Inferior parietal cortex (tissue), 1 donor: ENCODE measurements at regions not wholly inside any gene's neighbourhood (a gene's known extent, or its start where the extent isn't known, plus 50 kb on each side); places are given as distances from the start of the nearest gene placed in this dataset.
"Not testable (repeated sequence)": the region's sequence is repeated elsewhere in the genome, so short reads cannot be mapped to it uniquely, and the experiment has no call there.

ENCODE experiments used
- DNase-seq: peaks from one replicate; pipeline ENCODE4 v3.0.0-alpha.2; 2016; ENCODE audit errors: extremely low spot score

DNA sequence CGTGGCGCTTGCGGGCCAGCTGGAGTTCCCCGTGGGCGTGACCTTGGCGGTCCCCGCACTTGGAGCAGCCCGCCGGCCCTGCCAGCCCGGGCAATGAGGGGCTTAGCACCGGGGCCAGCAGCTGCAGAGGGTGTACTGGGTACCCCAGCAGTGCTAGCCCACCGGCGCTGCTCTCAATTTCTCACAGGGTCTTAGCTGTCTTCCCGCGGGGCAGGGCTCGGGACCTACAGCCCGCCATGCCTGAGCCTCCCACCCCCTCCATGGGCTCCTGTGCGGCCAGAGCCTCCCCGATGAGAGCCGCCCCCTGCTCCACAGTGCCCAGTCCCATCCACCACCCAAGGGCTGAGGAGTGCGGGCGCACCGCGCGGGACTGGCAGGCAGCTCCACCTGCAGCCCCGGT is 94.0 kb upstream of the NIPBL start:
- DNase-seq, result not testable (repeated sequence)

DNA sequence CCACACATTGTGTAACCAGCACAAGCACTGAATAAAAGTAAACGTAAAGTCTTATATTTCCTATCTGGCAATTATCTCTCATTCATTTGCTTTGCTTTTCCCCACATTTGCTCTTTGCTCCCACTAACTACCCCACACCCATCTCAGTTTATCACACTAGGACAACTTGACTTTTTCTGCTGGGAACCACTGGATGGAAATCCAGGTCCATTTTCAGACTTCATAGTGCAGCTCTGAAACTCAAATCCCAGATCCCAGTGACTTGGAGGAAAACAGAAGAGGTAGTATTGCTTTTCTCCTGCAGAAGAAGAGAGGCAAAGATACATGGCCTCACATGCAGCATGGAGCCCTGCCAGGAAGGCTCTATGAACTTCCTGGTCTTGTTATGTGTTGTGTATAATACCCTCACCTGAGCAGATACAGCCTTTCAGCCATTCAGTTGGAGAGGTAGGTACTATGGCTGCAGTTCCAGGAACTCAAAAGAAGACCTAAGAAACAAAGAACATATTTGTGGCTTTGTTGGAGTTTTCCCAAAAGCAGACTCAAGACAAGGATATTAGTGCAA is 90.0 kb upstream of the NIPBL start:
- DNase-seq, result no peak

GRCh38 chr5:36787365-36788093 is 89.0 kb upstream of the NIPBL start:
- DNase-seq, result no peak

DNA sequence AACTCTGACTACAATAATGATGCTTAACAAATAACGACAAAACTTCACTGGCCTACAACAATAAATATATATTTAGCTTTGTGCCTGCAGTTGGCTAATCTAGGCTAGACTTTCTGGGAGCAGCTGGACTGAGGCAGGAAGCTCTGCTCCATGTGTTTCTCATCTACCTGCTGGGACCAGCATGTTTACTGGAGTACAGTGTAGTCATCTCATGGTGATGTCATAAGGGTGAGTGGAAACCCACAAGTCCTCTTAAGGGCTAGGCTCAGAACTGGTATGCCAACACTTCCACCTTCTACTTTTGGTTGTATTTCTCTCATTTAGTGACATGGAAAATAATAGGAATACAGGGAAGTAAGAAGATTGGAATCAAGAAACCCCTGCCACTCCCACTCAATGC is 85.7 kb upstream of the NIPBL start:
- no peak for DNase-seq

DNA sequence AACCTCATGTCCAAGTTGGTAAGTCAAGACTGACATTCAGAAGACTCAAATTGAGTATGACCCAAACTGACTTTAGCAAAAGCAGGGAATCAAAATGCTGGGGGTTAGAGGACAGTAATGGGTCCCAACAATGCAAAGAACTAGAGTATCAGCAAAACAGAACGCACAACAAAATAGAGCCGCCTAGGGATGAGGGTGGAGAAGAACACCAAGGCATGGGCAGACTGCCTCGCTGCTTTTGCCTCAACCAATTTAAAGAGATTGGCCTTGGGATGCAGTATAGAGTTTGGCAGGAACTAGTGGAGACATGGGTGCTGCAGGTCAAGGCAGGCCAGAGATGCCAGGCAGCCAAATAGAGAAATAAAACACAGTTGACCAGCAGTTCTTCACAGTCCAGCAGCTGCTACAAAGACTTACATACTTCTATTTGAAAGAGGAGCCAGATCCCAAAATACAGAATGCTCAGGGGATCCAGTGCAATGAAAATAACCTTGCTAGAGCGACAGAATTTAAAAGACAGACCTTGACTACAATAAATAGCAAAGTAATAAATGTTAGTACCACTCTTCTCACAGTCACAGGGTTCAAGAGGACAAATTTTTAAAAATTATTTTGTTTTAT is 83.9 kb upstream of the NIPBL start:
- no peak for DNase-seq

- DNase-seq, result no peak
Observed at GRCh38 chr5:36795366-36795765, 81.2 kb upstream of the NIPBL start.

DNA sequence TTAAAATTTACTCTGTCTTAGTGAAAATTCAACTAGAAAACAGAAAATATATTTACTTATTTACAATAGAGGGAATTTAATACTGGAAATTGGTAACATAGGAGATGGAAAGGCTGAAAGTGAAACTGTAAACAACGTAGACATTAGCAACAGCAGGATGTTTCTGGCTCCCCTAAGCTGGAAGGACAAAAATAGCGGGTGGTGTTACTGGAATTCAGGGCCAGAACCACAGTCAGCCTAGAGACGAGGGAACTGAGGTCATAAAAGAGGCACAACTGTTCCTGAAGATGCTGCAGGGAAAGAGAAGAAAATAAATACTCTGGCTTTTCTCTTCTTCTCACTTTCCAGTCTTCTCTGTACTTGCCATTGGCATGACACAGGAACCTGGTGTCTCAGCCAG is 80.4 kb upstream of the NIPBL start:
- no peak for DNase-seq

DNA sequence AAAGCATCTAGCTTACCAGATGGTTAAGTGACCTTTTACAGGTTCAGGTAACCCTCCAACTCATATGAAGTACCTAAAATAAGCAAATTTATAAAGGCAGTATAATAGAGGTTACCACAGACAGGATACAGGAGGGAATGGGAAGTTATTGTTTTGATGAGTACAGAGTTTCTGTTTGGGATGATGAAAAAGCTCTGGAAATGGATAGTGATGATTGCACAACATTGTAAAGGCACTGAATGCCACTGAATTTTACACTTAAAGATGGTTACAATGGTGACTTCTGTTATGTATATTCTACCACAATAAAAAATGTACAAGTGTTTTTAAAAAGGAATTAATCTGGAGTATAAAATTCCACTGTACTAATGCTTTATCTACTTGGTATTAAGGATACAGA is 75.0 kb upstream of the NIPBL start:
- DNase-seq, result no peak

- no peak for DNase-seq
Observed at GRCh38 chr5:36802187-36802586, 74.4 kb upstream of the NIPBL start.

- DNase-seq, result not testable (repeated sequence)
Observed at GRCh38 chr5:36813249-36813648, 63.3 kb upstream of the NIPBL start.

DNA sequence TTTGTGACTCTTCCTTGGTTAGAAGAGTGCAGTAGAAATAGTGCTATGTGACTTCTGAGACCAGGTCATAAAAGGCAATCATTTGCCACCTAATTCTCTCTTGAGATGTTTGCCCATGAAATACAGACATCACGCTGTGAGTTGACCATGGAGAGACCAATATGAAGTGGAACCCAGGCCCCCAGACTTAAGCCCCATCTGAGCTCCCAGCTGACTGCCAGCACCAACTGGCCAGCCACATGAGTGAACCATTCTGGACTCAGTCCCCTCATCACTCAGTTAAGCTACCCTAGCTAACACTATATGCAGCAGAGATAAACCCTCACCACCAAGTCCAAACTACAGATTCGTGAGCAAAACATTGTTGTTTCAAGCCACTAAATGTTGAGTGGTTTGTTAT is 60.7 kb upstream of the NIPBL start:
- DNase-seq, result no peak

GRCh38 chr5:36820900-36821299 is 55.7 kb upstream of the NIPBL start:
- DNase-seq, result no peak

DNA sequence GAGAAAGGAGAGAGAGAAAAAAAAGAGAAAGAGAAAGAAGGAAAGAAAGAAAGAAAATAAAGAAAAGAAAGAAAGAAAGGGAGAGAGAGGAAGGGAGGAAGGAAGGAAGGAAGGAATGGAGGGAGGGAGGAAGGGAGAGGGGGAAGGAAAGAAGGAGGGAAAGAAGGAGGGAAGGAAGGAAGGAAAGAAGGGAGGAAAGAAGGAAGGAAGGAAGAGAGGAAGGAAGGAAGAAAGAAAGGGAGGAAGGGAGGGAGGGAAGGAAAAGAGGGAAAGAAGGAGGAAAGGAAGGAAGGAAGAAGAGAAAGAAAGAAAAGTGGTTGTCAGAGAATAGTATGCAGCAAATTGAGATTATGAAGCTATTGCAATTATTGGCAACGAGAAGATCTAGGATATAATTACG is 49.9 kb upstream of the NIPBL start:
- DNase-seq, result no peak
